SK-N-SH treated with all-trans-retinoic acid at 6 μM for 48 hours (cell line): ENCODE measurements at regions not wholly inside any gene's neighbourhood (a gene's known extent, or its start where the extent isn't known, plus 50 kb on each side); places are given as distances from the start of the nearest gene placed in this dataset.

Experiments used
- ATAC-seq: fragments of 200-7000 bp; cut with Tn5 transposase; 3 replicates; pipeline ENCODE4 v1.9.1; 2020; ENCODE audit warnings: mild to moderate bottlenecking, moderate library complexity
- ARNTL ChIP-seq: fragments of 450-650 bp; formaldehyde crosslinking; IDR thresholded peaks from 2 replicates; pipeline ENCODE4 v1.5.0; 2020; ENCODE audit warnings: low read depth, mild to moderate bottlenecking, moderate library complexity, borderline replicate concordance
- BACH2 ChIP-seq: fragments of 250-450 bp; sonication (Bioruptor Pico); IDR thresholded peaks from 2 replicates; pipeline ENCODE4 v1.9.0; 2021; ENCODE audit warnings: mild to moderate bottlenecking, borderline replicate concordance
- CREB5 ChIP-seq: fragments of 250-450 bp; sonication (Bioruptor Pico); IDR thresholded peaks from 2 replicates; pipeline ENCODE4 v1.5.1; 2020; ENCODE audit warnings: low read depth, mild to moderate bottlenecking, moderate library complexity
- CSDC2 ChIP-seq: fragments of 250-450 bp; sonication (Bioruptor Pico); IDR thresholded peaks from 2 replicates; pipeline ENCODE4 v1.5.0; 2020; ENCODE audit warnings: mild to moderate bottlenecking, moderate library complexity
- ESRRG ChIP-seq: fragments of 250-450 bp; sonication (Bioruptor Pico); IDR thresholded peaks from 2 replicates; pipeline ENCODE4 v1.6.1; 2021; ENCODE audit warnings: mild to moderate bottlenecking
- GLIS3 ChIP-seq: fragments of 250-450 bp; sonication (Bioruptor Pico); IDR thresholded peaks from 2 replicates; pipeline ENCODE4 v1.5.0; 2020; ENCODE audit warnings: mild to moderate bottlenecking, moderate library complexity
- ISL1 ChIP-seq: fragments of 250-450 bp; sonication (Bioruptor Pico); IDR thresholded peaks from 2 replicates; pipeline ENCODE4 v2.1.2; 2022; ENCODE audit warnings: mild to moderate bottlenecking, moderate library complexity
- OSR1 ChIP-seq: fragments of 250-450 bp; sonication (Bioruptor Pico); IDR thresholded peaks from 2 replicates; pipeline ENCODE4 v1.8.0; 2022; ENCODE audit warnings: moderate library complexity, mild to moderate bottlenecking, inconsistent platforms
- PATZ1 ChIP-seq: fragments of 250-450 bp; sonication (Bioruptor Pico); IDR thresholded peaks from 2 replicates; pipeline ENCODE4 v1.8.0; 2020; ENCODE audit warnings: mild to moderate bottlenecking, moderate library complexity, borderline replicate concordance
- POU6F1 ChIP-seq: fragments of 250-450 bp; sonication (Bioruptor Pico); IDR thresholded peaks from 2 replicates; pipeline ENCODE4 v1.8.0; 2021; ENCODE audit warnings: low read depth, mild to moderate bottlenecking, moderate library complexity, borderline replicate concordance
- PPARA ChIP-seq: fragments of 250-450 bp; sonication (Bioruptor Pico); IDR thresholded peaks from 2 replicates; pipeline ENCODE4 v1.5.0; 2020; ENCODE audit warnings: mild to moderate bottlenecking, borderline replicate concordance
- RARB ChIP-seq: fragments of 250-450 bp; sonication (Bioruptor Pico); IDR thresholded peaks from 2 replicates; pipeline ENCODE4 v1.8.0; 2021; ENCODE audit warnings: mild to moderate bottlenecking, moderate library complexity
- SNAI2 ChIP-seq: fragments of 250-450 bp; sonication (Bioruptor Pico); IDR thresholded peaks from 2 replicates; pipeline ENCODE4 v1.5.0; 2020; ENCODE audit warnings: mild to moderate bottlenecking, moderate library complexity
- TCF4 ChIP-seq: fragments of 250-450 bp; sonication (Bioruptor Pico); IDR thresholded peaks from 2 replicates; pipeline ENCODE4 v1.8.0; 2021; ENCODE audit warnings: mild to moderate bottlenecking, moderate library complexity, borderline replicate concordance
- TOX ChIP-seq: fragments of 250-450 bp; sonication (Bioruptor Pico); IDR thresholded peaks from 2 replicates; pipeline ENCODE4 v1.8.0; 2021; ENCODE audit warnings: mild to moderate bottlenecking, moderate library complexity, borderline replicate concordance
- TSHZ2 ChIP-seq: fragments of 250-450 bp; sonication (Bioruptor Pico); IDR thresholded peaks from 2 replicates; pipeline ENCODE4 v1.5.0; 2020; ENCODE audit warnings: mild to moderate bottlenecking, moderate library complexity
- ZC3H10 ChIP-seq: fragments of 250-450 bp; sonication (Bioruptor Pico); IDR thresholded peaks from 2 replicates; pipeline ENCODE4 v1.5.1; 2021; ENCODE audit warnings: mild to moderate bottlenecking, moderate library complexity
- ZFP3 ChIP-seq: fragments of 250-450 bp; sonication (Bioruptor Pico); IDR thresholded peaks from 2 replicates; pipeline ENCODE4 v1.5.0; 2020; ENCODE audit warnings: mild to moderate bottlenecking, moderate library complexity
- ZFP30 ChIP-seq: fragments of 450-650 bp; formaldehyde crosslinking; IDR thresholded peaks from 2 replicates; pipeline ENCODE4 v1.5.0; 2022; ENCODE audit warnings: mild to moderate bottlenecking, moderate library complexity
- ZNF70 ChIP-seq: fragments of 450-650 bp; formaldehyde crosslinking; IDR thresholded peaks from 2 replicates; pipeline ENCODE4 v1.5.0; 2020; ENCODE audit warnings: mild to moderate bottlenecking, moderate library complexity
- ZNF8 ChIP-seq: fragments of 450-650 bp; formaldehyde crosslinking; IDR thresholded peaks from 2 replicates; pipeline ENCODE4 v1.5.0; 2020; ENCODE audit warnings: mild to moderate bottlenecking, moderate library complexity

- no peak for ATAC-seq
- TF ChIP-seq ZFP3 (CRISPR knock-in tag), result no peak
- no peak for TF ChIP-seq TSHZ2 (CRISPR knock-in tag)
- no peak for TF ChIP-seq OSR1 (CRISPR knock-in tag)
- no peak for TF ChIP-seq GLIS3
- TF ChIP-seq BACH2, result no peak
- no peak for TF ChIP-seq PPARA
- no peak for TF ChIP-seq ESRRG (CRISPR knock-in tag)
- TF ChIP-seq CREB5 (CRISPR knock-in tag), result no peak
- TF ChIP-seq ZNF8, result no peak
- TF ChIP-seq ZNF70 (CRISPR knock-in tag), result no peak
- no peak for TF ChIP-seq ISL1 (CRISPR knock-in tag)
- TF ChIP-seq SNAI2 (CRISPR knock-in tag), result no peak
- no peak for TF ChIP-seq PATZ1 (CRISPR knock-in tag)
- TF ChIP-seq RARB (CRISPR knock-in tag), result no peak
- TF ChIP-seq ZFP30 (CRISPR knock-in tag), result no peak
- TF ChIP-seq TCF4, result no peak
- TF ChIP-seq ARNTL, result no peak
Observed at GRCh38 chr9:27632254-27632653, 59.0 kb upstream of the C9orf72 start.

- no peak for ATAC-seq
- no peak for TF ChIP-seq PPARA
- no peak for TF ChIP-seq TOX
- no peak for TF ChIP-seq CREB5 (CRISPR knock-in tag)
- no peak for TF ChIP-seq ARNTL
Observed at GRCh38 chr9:27633764-27634163, 60.5 kb upstream of the C9orf72 start.

- TF ChIP-seq OSR1 (CRISPR knock-in tag) (no peak), CSDC2 (CRISPR knock-in tag) (no peak), ISL1 (CRISPR knock-in tag) (no peak), POU6F1 (CRISPR knock-in tag) (no peak), BACH2 (no peak), ZFP3 (CRISPR knock-in tag) (no peak), ARNTL (no peak), TCF4 (no peak), RARB (CRISPR knock-in tag) (no peak), ZNF70 (CRISPR knock-in tag) (no peak)
- no peak for ATAC-seq
Observed at GRCh38 chr9:27634879-27635278, 61.6 kb upstream of the C9orf72 start.

- ATAC-seq, result no peak
- TF ChIP-seq ZNF8 (no peak), CREB5 (CRISPR knock-in tag) (no peak), ZC3H10 (no peak), CSDC2 (CRISPR knock-in tag) (no peak), PATZ1 (CRISPR knock-in tag) (no peak), BACH2 (no peak), POU6F1 (CRISPR knock-in tag) (no peak), SNAI2 (CRISPR knock-in tag) (no peak), ARNTL (no peak)
Observed at GRCh38 chr9:27638716-27639115, 65.4 kb upstream of the C9orf72 start.
